ENCODE measurements at regions not wholly inside any gene's neighbourhood (a gene's known extent, or its start where the extent isn't known, plus 50 kb on each side); places are given as distances from the start of the nearest gene placed in this dataset.

GRCh38 chr3:65194047-65194714 lies 506.4 kb upstream of the ADAMTS9 start:
- DNase-seq, result no peak
- Histone ChIP-seq H3K27ac (no peak overlapping the region), H3K36me3 (no peaks in the 10 kb centered on the region), H3K4me3 (no peak overlapping the region), H3K9me3 (no peaks in the 10 kb centered on the region), H3K27me3 (no peaks in the 10 kb centered on the region), H3K4me1 (no peaks in the 10 kb centered on the region)
- TF ChIP-seq POLR2A (IDR thresholded peaks at IDR 0.05), result no peak
- TF ChIP-seq EP300 (IDR thresholded peaks at IDR 0.05; ENCODE audit: low read depth), result no peak
- TF ChIP-seq POLR2AphosphoS5 (IDR thresholded peaks at IDR 0.05), result no peak
- no peak for TF ChIP-seq CTCF (IDR thresholded peaks at IDR 0.05)
- intact Hi-C loops (cut with DNase I; ENCODE audit: low total_unique reads), result no loop called here
- in situ Hi-C loops (cut with MboI; ENCODE audit: low pct_ligation_motif_present in 1 of 4, low pct_unique_long_range_greater_than_20kb in 1 of 4, low sequenced_read_pairs in 3 of 4), result no loop called here
- 86 to 93% methylated on average over 3 to 6 of the region's 6 CpGs for WGBS, 2 donors (ENCODE audit: low coverage in 1 of 2)

- H3K9me3 ChIP-seq, result no peaks in the 10 kb centered on the region
- in situ Hi-C loops (cut with MboI; ENCODE audit: low pct_ligation_motif_present in 1 of 4, low pct_unique_long_range_greater_than_20kb in 1 of 4, low sequenced_read_pairs in 3 of 4) (no loop called here), intact Hi-C loops (cut with DNase I; ENCODE audit: low total_unique reads) (no loop called here)
- H3K4me3 ChIP-seq, result no peak overlapping the region
- 80 to 93% methylated on average over 5 to 9 of the region's 9 CpGs for WGBS, 2 donors (ENCODE audit: low coverage in 1 of 2)
- no peaks in the 10 kb centered on the region for H3K36me3 ChIP-seq
- no peak overlapping the region for H3K27ac ChIP-seq
- H3K27me3 ChIP-seq, result no peaks in the 10 kb centered on the region
- no peak for DNase-seq
- H3K4me1 ChIP-seq, result no peaks in the 10 kb centered on the region
- TF ChIP-seq EP300 (IDR thresholded peaks at IDR 0.05; ENCODE audit: low read depth) (no peak), POLR2AphosphoS5 (IDR thresholded peaks at IDR 0.05) (no peak)
These were observed 505.7 kb upstream of the ADAMTS9 start for GRCh38 chr3:65193531-65193930.

GRCh38 chr3:65190111-65190510 lies 502.3 kb upstream of the ADAMTS9 start:
- H3K4me3 ChIP-seq, result no peak overlapping the region
- no peak for DNase-seq
- H3K9me3 ChIP-seq, result no peaks in the 10 kb centered on the region
- H3K27me3 ChIP-seq, result no peaks in the 10 kb centered on the region
- WGBS, 2 donors (ENCODE audit: low coverage in 1 of 2), result 82 to 100% methylated on average over 1 of the region's 1 CpG
- no peaks in the 10 kb centered on the region for H3K4me1 ChIP-seq
- no peaks in the 10 kb centered on the region for H3K36me3 ChIP-seq
- H3K27ac ChIP-seq, result no peak overlapping the region
- intact Hi-C loops (cut with DNase I; ENCODE audit: low total_unique reads), result no loop called here
- no peak for TF ChIP-seq EP300 (IDR thresholded peaks at IDR 0.05; ENCODE audit: low read depth)
- TF ChIP-seq CTCF (IDR thresholded peaks at IDR 0.05), result no peak
- TF ChIP-seq POLR2A (IDR thresholded peaks at IDR 0.05), result no peak
- no peak for TF ChIP-seq POLR2AphosphoS5 (IDR thresholded peaks at IDR 0.05)
- in situ Hi-C loops (cut with MboI; ENCODE audit: low pct_ligation_motif_present in 1 of 4, low pct_unique_long_range_greater_than_20kb in 1 of 4, low sequenced_read_pairs in 3 of 4), result no loop called here

GRCh38 chr3:65186268-65186667 lies 498.5 kb upstream of the ADAMTS9 start:
- TF ChIP-seq POLR2AphosphoS5 (IDR thresholded peaks at IDR 0.05) (no peak), POLR2A (IDR thresholded peaks at IDR 0.05) (no peak), CTCF (IDR thresholded peaks at IDR 0.05) (no peak), EP300 (IDR thresholded peaks at IDR 0.05; ENCODE audit: low read depth) (no peak)

GRCh38 chr3:65182682-65183081 lies 494.9 kb upstream of the ADAMTS9 start:
- 56 to 82% methylated on average over 3 of the region's 3 CpGs for WGBS, 2 donors (ENCODE audit: low coverage in 1 of 2)
- Histone ChIP-seq H3K27ac (no peak overlapping the region), H3K4me3 (no peak overlapping the region), H3K9me3 (no peaks in the 10 kb centered on the region), H3K27me3 (no peaks in the 10 kb centered on the region), H3K36me3 (no peaks in the 10 kb centered on the region), H3K4me1 (peaks cover 4 to 15% (median 7%) of the 10 kb centered on the region in 4 donors)
- no peak for DNase-seq
- intact Hi-C loops (cut with DNase I; ENCODE audit: low total_unique reads), result no loop called here
- in situ Hi-C loops (cut with MboI; ENCODE audit: low pct_ligation_motif_present in 1 of 4, low pct_unique_long_range_greater_than_20kb in 1 of 4, low sequenced_read_pairs in 3 of 4), result no loop called here
- TF ChIP-seq POLR2AphosphoS5 (IDR thresholded peaks at IDR 0.05) (no peak), EP300 (IDR thresholded peaks at IDR 0.05; ENCODE audit: low read depth) (no peak), CTCF (IDR thresholded peaks at IDR 0.05) (no peak), POLR2A (IDR thresholded peaks at IDR 0.05) (no peak)

More at GRCh38 chr3:65186268-65186667, 498.5 kb upstream of the ADAMTS9 start:
- in situ Hi-C loops (cut with MboI; ENCODE audit: low pct_ligation_motif_present in 1 of 4, low pct_unique_long_range_greater_than_20kb in 1 of 4, low sequenced_read_pairs in 3 of 4) (no loop called here), intact Hi-C loops (cut with DNase I; ENCODE audit: low total_unique reads) (no loop called here)
- no peak overlapping the region for H3K4me3 ChIP-seq
- no peaks in the 10 kb centered on the region for H3K9me3 ChIP-seq
- no peaks in the 10 kb centered on the region for H3K27me3 ChIP-seq
- WGBS, 2 donors (ENCODE audit: low coverage in 1 of 2), result 85 to 86% methylated on average over 2 of the region's 2 CpGs
- DNase-seq, result no peak
- peaks cover under 1 to 8% (median 4%) of the 10 kb centered on the region in 4 donors for H3K4me1 ChIP-seq
- H3K27ac ChIP-seq, result no peak overlapping the region
- H3K36me3 ChIP-seq, result no peaks in the 10 kb centered on the region

Data from transverse colon (tissue), 4 donors.